ENCODE measurements at regions not wholly inside any gene's neighbourhood (a gene's known extent, or its start where the extent isn't known, plus 50 kb on each side); places are given as distances from the start of the nearest gene placed in this dataset.

DNA sequence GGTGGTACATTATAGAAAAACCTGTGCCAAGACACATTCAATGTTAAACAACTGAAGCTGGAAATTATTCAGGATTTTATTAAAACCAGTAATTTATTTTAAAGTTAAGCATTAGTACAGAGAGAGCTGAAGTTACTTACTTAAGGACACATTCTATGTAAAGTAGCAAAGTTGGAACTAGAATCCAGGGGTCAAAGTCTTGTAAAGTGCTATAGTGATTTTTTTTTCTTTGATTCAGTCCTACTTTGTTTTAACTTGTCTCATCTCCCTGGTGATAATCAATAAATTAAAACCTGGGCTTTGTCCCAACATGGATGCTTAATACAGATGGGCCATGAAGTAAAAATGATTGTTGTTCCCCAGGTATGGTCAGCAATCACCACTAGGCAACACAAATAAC, 1271.8 kb upstream of the CHAC2 start (continued):
- TF ChIP-seq, protein P1, sequence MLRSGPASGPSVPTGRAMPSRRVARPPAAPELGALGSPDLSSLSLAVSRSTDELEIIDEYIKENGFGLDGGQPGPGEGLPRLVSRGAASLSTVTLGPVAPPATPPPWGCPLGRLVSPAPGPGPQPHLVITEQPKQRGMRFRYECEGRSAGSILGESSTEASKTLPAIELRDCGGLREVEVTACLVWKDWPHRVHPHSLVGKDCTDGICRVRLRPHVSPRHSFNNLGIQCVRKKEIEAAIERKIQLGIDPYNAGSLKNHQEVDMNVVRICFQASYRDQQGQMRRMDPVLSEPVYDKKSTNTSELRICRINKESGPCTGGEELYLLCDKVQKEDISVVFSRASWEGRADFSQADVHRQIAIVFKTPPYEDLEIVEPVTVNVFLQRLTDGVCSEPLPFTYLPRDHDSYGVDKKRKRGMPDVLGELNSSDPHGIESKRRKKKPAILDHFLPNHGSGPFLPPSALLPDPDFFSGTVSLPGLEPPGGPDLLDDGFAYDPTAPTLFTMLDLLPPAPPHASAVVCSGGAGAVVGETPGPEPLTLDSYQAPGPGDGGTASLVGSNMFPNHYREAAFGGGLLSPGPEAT (IDR thresholded peaks at IDR 0.05; ENCODE audit: low read depth): no peak
- TF ChIP-seq RELA (IDR thresholded peaks at IDR 0.05; ENCODE audit: borderline replicate concordance, partially characterized antibody) (no peak), RUNX3 (IDR thresholded peaks at IDR 0.05; ENCODE audit: low read length) (no peak), EP300 (IDR thresholded peaks at IDR 0.05; ENCODE audit: borderline replicate concordance in 1 of 2, control insufficient read depth in 1 of 2, low read depth in 2 of 2, low read length in 2 of 2) (no peak), SMC3 (IDR thresholded peaks at IDR 0.05; ENCODE audit: borderline replicate concordance, low read length) (no peak)
- TF ChIP-seq, protein P2, sequence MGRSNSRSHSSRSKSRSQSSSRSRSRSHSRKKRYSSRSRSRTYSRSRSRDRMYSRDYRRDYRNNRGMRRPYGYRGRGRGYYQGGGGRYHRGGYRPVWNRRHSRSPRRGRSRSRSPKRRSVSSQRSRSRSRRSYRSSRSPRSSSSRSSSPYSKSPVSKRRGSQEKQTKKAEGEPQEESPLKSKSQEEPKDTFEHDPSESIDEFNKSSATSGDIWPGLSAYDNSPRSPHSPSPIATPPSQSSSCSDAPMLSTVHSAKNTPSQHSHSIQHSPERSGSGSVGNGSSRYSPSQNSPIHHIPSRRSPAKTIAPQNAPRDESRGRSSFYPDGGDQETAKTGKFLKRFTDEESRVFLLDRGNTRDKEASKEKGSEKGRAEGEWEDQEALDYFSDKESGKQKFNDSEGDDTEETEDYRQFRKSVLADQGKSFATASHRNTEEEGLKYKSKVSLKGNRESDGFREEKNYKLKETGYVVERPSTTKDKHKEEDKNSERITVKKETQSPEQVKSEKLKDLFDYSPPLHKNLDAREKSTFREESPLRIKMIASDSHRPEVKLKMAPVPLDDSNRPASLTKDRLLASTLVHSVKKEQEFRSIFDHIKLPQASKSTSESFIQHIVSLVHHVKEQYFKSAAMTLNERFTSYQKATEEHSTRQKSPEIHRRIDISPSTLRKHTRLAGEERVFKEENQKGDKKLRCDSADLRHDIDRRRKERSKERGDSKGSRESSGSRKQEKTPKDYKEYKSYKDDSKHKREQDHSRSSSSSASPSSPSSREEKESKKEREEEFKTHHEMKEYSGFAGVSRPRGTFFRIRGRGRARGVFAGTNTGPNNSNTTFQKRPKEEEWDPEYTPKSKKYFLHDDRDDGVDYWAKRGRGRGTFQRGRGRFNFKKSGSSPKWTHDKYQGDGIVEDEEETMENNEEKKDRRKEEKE (IDR thresholded peaks at IDR 0.05): no peak
- TF ChIP-seq, protein P3, sequence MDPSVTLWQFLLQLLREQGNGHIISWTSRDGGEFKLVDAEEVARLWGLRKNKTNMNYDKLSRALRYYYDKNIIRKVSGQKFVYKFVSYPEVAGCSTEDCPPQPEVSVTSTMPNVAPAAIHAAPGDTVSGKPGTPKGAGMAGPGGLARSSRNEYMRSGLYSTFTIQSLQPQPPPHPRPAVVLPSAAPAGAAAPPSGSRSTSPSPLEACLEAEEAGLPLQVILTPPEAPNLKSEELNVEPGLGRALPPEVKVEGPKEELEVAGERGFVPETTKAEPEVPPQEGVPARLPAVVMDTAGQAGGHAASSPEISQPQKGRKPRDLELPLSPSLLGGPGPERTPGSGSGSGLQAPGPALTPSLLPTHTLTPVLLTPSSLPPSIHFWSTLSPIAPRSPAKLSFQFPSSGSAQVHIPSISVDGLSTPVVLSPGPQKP (IDR thresholded peaks at IDR 0.05; ENCODE audit: low read depth, low read length): no peak

DNA sequence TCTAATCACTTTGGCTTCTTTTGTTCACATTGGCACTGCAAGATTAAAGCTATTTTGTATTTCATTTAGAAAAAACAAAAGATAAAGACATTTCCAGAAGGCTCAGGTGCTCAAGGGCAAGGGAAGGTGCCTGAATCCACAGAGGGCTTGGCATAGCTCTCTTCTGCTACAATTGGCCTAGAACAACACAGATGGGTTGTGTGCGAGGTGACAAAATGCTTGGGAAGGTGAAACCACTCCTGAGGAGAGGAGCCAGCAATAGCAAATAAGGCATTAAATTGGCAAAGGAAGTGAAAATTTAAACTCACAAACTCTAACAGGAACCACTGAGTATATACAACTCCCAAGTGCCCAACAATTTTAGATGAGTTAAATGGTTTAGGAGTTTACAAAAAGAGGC, 1290.4 kb upstream of the CHAC2 start:
- 0% methylated on average over 1 of the region's 1 CpG for WGBS (ENCODE audit: insufficient coverage, insufficient replicate concordance, low lambda C conversion rate, missing lambda C conversion rate)
- Histone ChIP-seq H4K20me1 (ENCODE audit: control insufficient read depth, insufficient read depth) (no peaks in the 10 kb centered on the region), H3K79me2 (ENCODE audit: control insufficient read depth, insufficient read depth, low read length) (no peaks in the 10 kb centered on the region), H3K27me3 (replicated peaks in 1 of 2; ENCODE audit: control insufficient read depth in 2 of 2, insufficient read depth in 2 of 2, low read length in 1 of 2) (no peaks in the 10 kb centered on the region), H3K4me2 (ENCODE audit: control insufficient read depth, insufficient read depth) (no peak overlapping the region), H2AFZ (ENCODE audit: control insufficient read depth, low read depth, low read length) (no peak overlapping the region), H3K9me3 (replicated peaks; ENCODE audit: control insufficient read depth, insufficient read depth, low read length) (no peaks in the 10 kb centered on the region), H3K9ac (ENCODE audit: control insufficient read depth, insufficient read depth, low read length) (no peak overlapping the region), H3K36me3 (ENCODE audit: control insufficient read depth in 2 of 2, insufficient read depth in 2 of 2, low read length in 1 of 2) (no peaks in the 10 kb centered on the region), H3K4me3 (no peak overlapping the region), H3K27ac (ENCODE audit: control insufficient read depth, insufficient read depth) (no peak overlapping the region), H3K4me1 (ENCODE audit: control insufficient read depth, insufficient read depth, low read length) (no peaks in the 10 kb centered on the region)
- ATAC-seq: no peak
- SMC1A ChIA-PET (ENCODE audit: uncharacterized antibody, unreplicated experiment): no interaction called here
- POLR2A ChIA-PET: no interaction called here
- in situ Hi-C loops (cut with MboI): no loop called here
- CTCF ChIA-PET: no interaction called here
- intact Hi-C loops (cut with micrococcal nuclease; ENCODE audit: unreplicated experiment): no loop called here
- FAIRE-seq: no peak
- BruUV-seq (replicated peaks): no TSS peak
- DNase-seq (ENCODE audit: low read depth, low spot score): no peak
- RAD21 ChIA-PET (ENCODE audit: unreplicated experiment): no interaction called here
- TF ChIP-seq MYC (IDR thresholded peaks at IDR 0.05; ENCODE audit: insufficient read depth, insufficient read length, insufficient replicate concordance, low read length, severe bottlenecking) (no peak), RAD21 (IDR thresholded peaks at IDR 0.05; ENCODE audit: insufficient read depth, low read depth, low read length) (no peak), MEF2B (IDR thresholded peaks at IDR 0.05; ENCODE audit: partially characterized antibody, poor library complexity, severe bottlenecking) (no peak), ZBED1 (IDR thresholded peaks at IDR 0.05; ENCODE audit: borderline replicate concordance) (no peak), BACH1 (IDR thresholded peaks at IDR 0.05; ENCODE audit: borderline replicate concordance) (no peak), NFYA (IDR thresholded peaks at IDR 0.05; ENCODE audit: borderline replicate concordance, low read depth, low read length) (no peak)
- TF ChIP-seq, protein P4, sequence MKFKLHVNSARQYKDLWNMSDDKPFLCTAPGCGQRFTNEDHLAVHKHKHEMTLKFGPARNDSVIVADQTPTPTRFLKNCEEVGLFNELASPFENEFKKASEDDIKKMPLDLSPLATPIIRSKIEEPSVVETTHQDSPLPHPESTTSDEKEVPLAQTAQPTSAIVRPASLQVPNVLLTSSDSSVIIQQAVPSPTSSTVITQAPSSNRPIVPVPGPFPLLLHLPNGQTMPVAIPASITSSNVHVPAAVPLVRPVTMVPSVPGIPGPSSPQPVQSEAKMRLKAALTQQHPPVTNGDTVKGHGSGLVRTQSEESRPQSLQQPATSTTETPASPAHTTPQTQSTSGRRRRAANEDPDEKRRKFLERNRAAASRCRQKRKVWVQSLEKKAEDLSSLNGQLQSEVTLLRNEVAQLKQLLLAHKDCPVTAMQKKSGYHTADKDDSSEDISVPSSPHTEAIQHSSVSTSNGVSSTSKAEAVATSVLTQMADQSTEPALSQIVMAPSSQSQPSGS (IDR thresholded peaks at IDR 0.05; ENCODE audit: low read length): no peak
- TF ChIP-seq, protein P5, sequence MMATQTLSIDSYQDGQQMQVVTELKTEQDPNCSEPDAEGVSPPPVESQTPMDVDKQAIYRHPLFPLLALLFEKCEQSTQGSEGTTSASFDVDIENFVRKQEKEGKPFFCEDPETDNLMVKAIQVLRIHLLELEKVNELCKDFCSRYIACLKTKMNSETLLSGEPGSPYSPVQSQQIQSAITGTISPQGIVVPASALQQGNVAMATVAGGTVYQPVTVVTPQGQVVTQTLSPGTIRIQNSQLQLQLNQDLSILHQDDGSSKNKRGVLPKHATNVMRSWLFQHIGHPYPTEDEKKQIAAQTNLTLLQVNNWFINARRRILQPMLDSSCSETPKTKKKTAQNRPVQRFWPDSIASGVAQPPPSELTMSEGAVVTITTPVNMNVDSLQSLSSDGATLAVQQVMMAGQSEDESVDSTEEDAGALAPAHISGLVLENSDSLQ (IDR thresholded peaks at IDR 0.05): no peak
